Tibial artery (tissue), 4 donors: ENCODE measurements at regions not wholly inside any gene's neighbourhood (a gene's known extent, or its start where the extent isn't known, plus 50 kb on each side); places are given as distances from the start of the nearest gene placed in this dataset.

Experiments used
- DNase-seq, 2 donors: peaks; one replicate each; pipeline ENCODE4 v3.0.0-alpha.2; 2019
- H3K27ac ChIP-seq, 2 donors: fragments of 200-600 bp; sonication (generic) in 1 of 2; 1 replicate in 1 of 2; 2 replicates in 1 of 2; pipeline ENCODE4 v1.5.1; 2018 to 2019; ENCODE audit warnings: mild to moderate bottlenecking in 1 of 2
- H3K27me3 ChIP-seq, 2 donors: fragments of 200-600 bp; sonication (generic) in 1 of 2; one replicate each; pipeline versions ENCODE4 v1.5.1 to v1.6.0; 2016 to 2019
- H3K36me3 ChIP-seq, 3 donors: fragments of 200-600 bp; sonication (generic) in 2 of 3; one replicate each; pipeline ENCODE4 v1.5.1; 2016 to 2019; ENCODE audit warnings: mild to moderate bottlenecking in 2 of 3
- H3K4me1 ChIP-seq, 4 donors: fragments of 200-600 bp; sonication (generic) in 2 of 4; 1 replicate in 3 of 4; 2 replicates in 1 of 4; pipeline ENCODE4 v1.5.1; 2016 to 2019
- H3K4me3 ChIP-seq, 2 donors: fragments of 200-600 bp; sonication (generic) in 1 of 2; 1 replicate in 1 of 2; 2 replicates in 1 of 2; pipeline ENCODE4 v1.5.1; 2018 to 2019; ENCODE audit warnings: mild to moderate bottlenecking in 2 of 2
- H3K9me3 ChIP-seq, 3 donors: fragments of 200-600 bp; sonication (generic) in 1 of 3; one replicate each; pipeline ENCODE4 v1.5.1; 2016 to 2019
- intact Hi-C: fragments of 100-400 bp; cut with DNase I; formaldehyde crosslinking; loops from one replicate; pipeline ENCODE4 v1.15.0; 2023; ENCODE audit warnings: low total_unique reads
- TF ChIP-seq, protein P1 (sequence below), 2 experiments: fragments of 200-600 bp in 1 of 2; fragments of 450-650 bp in 1 of 2; IDR thresholded peaks; one replicate each; pipeline ENCODE4 v1.5.1; 2017 to 2019; ENCODE audit warnings: antibody characterized with exemption in 2 of 2, mild to moderate bottlenecking in 1 of 2, moderate library complexity in 1 of 2

GRCh38 chr19:28023064-28023463 lies 1189.9 kb downstream of the UQCRFS1 start:
- H3K4me3 ChIP-seq = no peak overlapping the region
- intact Hi-C loops = no loop called here
- no peak for DNase-seq
- TF ChIP-seq, protein P1, sequence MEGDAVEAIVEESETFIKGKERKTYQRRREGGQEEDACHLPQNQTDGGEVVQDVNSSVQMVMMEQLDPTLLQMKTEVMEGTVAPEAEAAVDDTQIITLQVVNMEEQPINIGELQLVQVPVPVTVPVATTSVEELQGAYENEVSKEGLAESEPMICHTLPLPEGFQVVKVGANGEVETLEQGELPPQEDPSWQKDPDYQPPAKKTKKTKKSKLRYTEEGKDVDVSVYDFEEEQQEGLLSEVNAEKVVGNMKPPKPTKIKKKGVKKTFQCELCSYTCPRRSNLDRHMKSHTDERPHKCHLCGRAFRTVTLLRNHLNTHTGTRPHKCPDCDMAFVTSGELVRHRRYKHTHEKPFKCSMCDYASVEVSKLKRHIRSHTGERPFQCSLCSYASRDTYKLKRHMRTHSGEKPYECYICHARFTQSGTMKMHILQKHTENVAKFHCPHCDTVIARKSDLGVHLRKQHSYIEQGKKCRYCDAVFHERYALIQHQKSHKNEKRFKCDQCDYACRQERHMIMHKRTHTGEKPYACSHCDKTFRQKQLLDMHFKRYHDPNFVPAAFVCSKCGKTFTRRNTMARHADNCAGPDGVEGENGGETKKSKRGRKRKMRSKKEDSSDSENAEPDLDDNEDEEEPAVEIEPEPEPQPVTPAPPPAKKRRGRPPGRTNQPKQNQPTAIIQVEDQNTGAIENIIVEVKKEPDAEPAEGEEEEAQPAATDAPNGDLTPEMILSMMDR (IDR thresholded peaks at IDR 0.05) = no peak
- no peaks in the 10 kb centered on the region for H3K27me3 ChIP-seq
- no peaks in the 10 kb centered on the region for H3K4me1 ChIP-seq
- no peak overlapping the region for H3K27ac ChIP-seq
- no peaks in the 10 kb centered on the region for H3K36me3 ChIP-seq
- no peaks in the 10 kb centered on the region for H3K9me3 ChIP-seq

- intact Hi-C loops = no loop called here
- DNase-seq = no peak
- Histone ChIP-seq H3K4me1 (no peaks in the 10 kb centered on the region), H3K36me3 (no peaks in the 10 kb centered on the region), H3K4me3 (no peak overlapping the region), H3K27me3 (no peaks in the 10 kb centered on the region), H3K9me3 (no peaks in the 10 kb centered on the region), H3K27ac (no peak overlapping the region)
- TF ChIP-seq, protein P1 (IDR thresholded peaks at IDR 0.05) = no peak
Observed at GRCh38 chr19:28022506-28022905, 1190.4 kb downstream of the UQCRFS1 start.

- TF ChIP-seq, protein P1 (IDR thresholded peaks at IDR 0.05) = no peak
- no peaks in the 10 kb centered on the region for H3K27me3 ChIP-seq
- intact Hi-C loops = no loop called here
Observed at GRCh38 chr19:28021259-28022185, 1191.4 kb downstream of the UQCRFS1 start.

DNA sequence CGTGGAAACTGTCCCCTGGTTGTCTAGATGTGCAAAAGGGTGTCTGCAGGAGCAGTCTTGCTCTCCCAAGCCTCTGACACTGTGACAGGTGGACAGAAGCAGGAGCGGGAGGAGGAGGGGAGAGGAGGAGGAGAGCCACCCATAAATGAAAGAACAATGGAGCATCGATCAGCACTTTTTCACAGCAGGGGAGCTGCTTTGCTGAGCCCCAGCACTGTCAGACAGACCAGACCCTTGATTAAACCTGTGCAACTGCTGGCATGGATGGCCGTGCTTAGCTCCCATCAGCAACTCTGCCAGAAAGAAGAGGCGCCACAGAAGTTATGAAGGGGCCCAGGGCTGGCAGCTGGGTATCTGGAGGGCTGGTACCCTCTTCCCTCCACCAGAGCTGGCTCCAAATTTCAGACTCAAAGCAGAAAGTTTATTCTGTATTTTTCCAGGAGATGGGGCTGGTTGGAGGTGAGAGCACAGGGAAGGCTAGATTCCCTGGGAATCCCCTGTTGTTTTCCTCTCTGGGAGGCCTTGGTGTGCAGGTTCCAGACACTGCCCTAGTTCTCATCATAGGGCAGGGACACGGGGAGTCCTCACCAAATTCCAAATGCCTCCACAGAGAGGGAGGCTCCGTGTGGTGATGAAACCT lies 1192.2 kb downstream of the UQCRFS1 start:
- no peak for DNase-seq
- no peaks in the 10 kb centered on the region for H3K9me3 ChIP-seq
- intact Hi-C loops = no loop called here
- no peaks in the 10 kb centered on the region for H3K4me1 ChIP-seq
- H3K27ac ChIP-seq = no peak overlapping the region
- H3K27me3 ChIP-seq = no peaks in the 10 kb centered on the region
- TF ChIP-seq, protein P1 (IDR thresholded peaks at IDR 0.05) = no peak
- H3K36me3 ChIP-seq = no peaks in the 10 kb centered on the region
- H3K4me3 ChIP-seq = no peak overlapping the region

More at GRCh38 chr19:28021259-28022185, 1191.4 kb downstream of the UQCRFS1 start:
- Histone ChIP-seq H3K4me1 (no peaks in the 10 kb centered on the region), H3K4me3 (no peak overlapping the region), H3K36me3 (no peaks in the 10 kb centered on the region), H3K27ac (no peak overlapping the region), H3K9me3 (no peaks in the 10 kb centered on the region)
- no peak for DNase-seq

DNA sequence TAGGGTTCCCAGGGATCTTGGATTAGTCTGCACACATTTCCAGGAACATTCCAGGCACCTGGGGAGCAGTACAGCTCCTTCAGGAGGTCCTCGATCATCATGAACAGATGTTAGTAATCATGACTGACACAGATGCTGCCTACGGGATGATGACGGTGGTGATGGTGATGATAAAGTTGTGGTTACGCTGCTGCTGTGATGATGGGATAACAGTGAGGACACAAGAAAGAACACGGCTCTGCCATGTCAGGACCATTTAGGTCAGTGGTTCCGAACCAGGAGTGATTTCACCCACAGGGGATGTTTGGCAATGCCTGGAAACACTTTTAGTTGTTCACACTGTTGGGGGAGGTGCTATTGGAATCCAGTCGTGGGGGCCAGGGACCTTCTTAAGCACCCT lies 1193.0 kb downstream of the UQCRFS1 start:
- no peak for DNase-seq
- H3K27ac ChIP-seq = no peak overlapping the region
- intact Hi-C loops = no loop called here
- no peak overlapping the region for H3K4me3 ChIP-seq
- H3K4me1 ChIP-seq = no peaks in the 10 kb centered on the region
- no peaks in the 10 kb centered on the region for H3K36me3 ChIP-seq
- no peaks in the 10 kb centered on the region for H3K9me3 ChIP-seq
- H3K27me3 ChIP-seq = no peaks in the 10 kb centered on the region
- TF ChIP-seq, protein P1 (IDR thresholded peaks at IDR 0.05) = no peak
